ENCODE measurements at regions not wholly inside any gene's neighbourhood (a gene's known extent, or its start where the extent isn't known, plus 50 kb on each side); places are given as distances from the start of the nearest gene placed in this dataset.

DNA sequence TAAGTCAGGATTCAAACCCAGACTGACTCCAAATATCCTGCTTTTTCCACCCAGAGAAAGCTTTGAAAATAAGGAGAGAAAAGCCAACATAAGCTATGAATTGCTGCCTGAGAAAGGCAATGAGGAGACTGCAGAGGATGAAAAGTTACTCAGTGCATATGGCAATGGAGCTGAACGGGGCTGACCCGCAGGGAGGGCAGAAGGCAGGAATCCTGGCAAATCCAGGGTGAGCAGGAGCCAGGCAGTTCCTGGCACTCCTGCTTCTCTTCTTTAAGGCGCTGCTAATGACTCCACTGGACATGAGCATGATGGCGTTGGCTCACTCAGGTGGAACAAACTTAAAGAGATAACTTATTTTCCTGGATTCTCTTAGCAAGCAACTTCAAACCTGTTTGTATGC is 95.2 kb upstream of the TMCC3 start:
- no peak for DNase-seq

DNA sequence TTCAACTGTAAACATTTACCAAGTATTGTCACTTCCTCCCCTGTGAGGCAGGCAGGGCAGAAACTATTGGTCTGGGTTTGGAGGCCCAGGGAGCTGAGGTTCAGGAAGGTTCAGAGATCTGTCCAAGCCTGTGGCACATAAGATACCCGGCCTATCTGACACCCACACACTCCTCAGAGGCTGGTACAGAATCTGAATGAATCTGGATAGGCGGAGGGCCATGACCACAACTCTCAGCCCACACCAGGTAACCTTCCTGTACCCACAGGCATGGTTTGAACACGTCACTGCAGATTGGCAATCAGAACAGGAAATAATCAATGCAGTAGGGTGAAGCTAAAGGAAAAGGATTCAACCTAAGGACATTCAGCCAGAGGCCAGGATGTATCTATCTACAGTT is 92.8 kb upstream of the TMCC3 start:
- no peak for DNase-seq

DNA sequence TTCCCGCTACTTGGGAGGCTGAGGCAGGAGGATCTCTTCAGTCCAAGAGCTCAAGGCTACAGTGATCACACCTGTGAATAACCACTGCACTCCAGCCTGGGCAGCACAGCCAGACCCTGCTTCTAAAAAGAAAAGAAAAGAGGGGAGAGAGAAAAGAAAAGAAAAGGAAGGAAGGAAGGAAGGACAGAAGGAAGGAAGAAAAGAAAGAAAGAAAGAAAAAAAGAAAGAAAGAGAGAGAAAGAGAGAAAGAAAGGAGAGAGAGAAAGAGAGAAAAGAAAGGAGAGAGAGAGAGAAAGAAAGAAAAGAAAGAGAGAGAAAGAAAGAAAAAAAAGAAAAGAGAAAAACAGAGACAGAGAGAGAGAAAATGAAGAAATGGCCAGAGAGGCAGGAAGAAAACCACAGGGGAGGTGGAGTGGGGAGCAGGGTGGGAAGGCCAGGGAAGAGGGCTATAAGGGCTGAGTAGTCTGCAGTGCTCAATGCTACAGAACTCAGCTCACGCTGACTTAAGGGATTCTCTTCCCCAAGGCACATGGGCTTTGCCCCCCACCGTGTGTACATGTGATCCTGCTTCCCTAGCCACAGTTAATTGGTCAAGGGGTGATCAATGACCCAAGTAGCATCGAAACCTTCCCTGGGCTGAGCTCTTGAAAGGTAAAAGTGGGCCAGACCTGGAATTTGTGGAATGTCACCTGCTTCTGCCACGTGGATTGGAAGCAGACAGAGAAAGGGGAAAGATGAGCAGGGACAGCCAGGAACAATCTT is 90.4 kb upstream of the TMCC3 start:
- DNase-seq: no peak

DNA sequence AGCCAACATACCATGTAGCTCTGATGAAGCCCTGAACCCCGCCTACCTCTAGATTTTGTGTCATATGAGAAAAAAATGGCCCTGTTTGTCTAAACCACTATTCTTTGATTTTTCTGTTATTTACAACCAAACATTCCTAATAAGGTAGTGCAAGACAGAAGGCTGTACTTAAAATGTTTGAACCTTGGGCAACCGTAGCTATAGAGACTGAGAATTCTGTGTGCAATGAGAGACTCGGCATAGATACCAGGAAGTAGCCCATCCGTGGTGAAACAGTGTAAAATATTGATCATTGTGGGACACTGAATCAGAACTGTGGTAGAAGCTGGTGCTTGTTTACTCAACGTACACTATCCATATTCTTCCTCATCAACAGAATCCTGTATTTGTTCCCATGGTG is 86.5 kb upstream of the TMCC3 start:
- no peak for DNase-seq

DNA sequence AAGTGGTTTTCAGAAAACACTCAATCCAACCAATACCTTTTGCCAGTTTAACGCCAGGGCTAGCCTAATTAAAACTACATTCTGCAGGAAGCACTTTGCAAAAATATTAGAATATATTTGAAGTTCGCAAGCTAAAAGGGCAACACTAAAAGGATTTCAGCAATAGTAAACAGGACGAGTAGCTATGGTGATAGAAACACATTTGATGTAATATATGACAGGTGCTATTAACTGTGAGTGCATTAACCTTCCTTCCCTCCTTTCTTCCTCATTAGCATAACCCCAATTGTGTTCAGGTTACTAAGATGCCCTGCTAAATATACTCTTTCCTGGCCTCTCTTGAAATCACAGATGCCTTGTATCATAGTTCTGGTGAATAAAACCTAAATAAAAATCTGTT is 85.6 kb upstream of the TMCC3 start:
- DNase-seq: no peak

DNA sequence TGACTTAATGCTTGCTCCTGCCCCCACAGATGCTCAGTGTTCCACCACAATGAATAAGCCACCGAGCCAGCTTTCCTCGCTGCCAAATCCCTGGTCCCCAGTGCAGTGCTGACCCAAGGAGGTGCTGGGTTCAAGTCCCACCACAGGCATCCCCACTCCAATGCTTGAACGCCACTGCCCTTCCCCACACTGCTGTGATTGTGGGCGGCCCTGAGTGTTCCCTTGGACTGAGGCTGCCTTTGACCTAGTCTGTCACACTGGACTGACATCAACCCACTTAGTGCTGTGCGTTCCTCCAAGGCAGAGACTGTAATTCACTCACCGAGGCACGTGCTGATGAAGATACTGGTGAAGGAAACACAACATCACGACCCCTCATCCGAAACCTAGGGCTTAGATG is 83.4 kb upstream of the TMCC3 start:
- no peak for DNase-seq

DNA sequence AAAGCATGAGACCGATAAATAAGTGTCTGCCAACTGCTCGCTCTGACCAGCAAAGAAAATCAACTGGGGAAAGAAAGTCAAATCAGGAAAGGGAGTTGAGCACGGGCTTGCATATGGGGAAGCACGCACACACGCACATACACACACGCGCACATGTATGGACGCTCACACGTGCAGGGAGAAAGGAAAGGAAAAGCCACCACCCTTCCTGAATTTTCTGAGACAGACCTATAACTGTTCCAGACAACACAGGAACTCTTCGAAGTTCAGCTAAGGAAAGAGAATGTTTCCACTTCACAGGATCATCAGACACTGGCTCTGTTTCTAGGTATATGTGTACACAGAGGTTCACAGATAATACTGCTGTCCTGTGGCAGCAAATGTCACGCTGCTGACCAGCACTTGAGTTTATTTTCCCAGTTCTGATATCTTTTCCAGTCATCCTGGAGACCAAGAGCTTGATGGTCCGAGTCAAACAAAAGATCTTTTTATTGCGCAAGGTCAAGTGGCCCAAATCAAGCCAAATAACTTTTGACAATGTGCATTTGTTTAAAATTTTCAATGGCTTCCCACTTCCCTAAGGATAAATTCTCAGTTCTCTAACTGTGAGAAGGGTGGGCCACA is 82.1 kb upstream of the TMCC3 start:
- no peak for DNase-seq

DNA sequence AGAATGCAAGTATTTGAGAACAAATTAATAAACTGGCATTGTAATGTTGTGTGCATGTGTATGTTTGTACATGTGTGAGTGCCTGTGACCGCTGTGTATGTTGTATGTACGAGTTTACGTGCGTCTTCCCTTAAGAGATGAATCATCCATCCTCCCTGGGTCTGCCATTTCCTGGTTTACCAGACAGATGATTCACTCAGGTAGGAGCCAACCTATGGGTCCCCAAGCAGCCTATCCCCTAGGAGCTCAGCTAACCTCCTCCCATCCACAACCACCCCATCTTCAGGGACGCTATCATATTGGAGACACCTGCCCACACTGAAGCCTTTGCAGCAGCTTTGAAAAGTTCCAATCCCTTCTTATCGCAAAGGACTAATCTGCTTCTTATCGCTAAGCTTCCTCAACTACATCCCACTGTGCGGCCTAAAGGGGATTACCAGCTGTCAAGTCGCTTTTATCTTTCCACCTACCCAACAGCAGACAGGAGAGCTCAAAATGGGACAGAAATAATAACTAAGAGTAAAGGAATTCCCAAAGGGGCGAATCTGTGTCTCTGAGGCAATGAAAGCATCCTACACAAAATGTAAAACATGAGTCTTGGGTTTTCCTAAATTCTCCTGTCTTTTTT is 81.5 kb upstream of the TMCC3 start:
- no peak for DNase-seq

DNA sequence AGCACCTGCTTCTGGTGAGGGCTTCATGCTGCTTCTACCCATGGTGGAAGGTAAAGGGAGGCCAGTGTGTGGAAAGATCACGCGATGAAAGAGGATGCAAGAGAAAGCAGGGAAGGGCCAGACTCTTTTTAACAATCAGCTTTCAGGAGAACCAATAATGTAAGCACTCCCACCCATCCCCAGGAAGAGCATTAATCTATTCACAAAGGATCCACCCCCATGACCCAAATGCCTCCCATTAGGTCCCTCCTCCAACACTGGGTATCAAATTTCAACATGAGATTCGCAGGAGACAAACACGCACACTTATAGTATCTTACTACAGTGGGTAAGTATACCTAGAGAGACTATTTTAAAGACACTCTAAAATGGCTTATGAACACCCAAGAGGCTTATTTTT is 80.5 kb upstream of the TMCC3 start:
- DNase-seq: no peak

DNA sequence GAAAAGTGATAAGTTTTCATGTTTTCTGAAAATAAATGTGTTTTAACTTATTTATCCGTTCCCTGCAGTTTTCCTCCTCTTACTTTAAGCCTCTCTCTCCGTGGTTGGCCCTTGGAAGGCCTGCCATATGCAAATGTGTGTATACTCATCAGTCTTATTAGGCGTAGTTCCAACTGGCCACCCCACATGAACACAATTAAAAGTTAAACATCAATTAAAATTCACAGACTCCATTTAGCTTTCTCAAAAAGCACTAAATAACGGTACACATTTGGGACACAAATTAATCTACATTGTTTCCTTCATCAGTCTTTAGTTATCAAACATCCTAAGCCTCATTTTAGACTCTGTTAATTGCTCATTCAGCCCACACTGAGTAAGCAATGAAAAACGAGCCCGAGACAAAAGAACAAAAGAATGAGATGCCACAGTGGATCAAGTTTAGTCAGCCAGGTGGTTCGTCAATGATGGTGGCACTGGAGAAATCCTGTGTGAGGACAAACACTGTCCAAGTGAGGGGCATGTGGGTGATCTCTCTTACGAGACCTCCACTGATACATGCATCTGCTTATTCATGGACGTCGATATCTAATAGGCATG is 76.0 kb upstream of the TMCC3 start:
- no peak for DNase-seq

DNA sequence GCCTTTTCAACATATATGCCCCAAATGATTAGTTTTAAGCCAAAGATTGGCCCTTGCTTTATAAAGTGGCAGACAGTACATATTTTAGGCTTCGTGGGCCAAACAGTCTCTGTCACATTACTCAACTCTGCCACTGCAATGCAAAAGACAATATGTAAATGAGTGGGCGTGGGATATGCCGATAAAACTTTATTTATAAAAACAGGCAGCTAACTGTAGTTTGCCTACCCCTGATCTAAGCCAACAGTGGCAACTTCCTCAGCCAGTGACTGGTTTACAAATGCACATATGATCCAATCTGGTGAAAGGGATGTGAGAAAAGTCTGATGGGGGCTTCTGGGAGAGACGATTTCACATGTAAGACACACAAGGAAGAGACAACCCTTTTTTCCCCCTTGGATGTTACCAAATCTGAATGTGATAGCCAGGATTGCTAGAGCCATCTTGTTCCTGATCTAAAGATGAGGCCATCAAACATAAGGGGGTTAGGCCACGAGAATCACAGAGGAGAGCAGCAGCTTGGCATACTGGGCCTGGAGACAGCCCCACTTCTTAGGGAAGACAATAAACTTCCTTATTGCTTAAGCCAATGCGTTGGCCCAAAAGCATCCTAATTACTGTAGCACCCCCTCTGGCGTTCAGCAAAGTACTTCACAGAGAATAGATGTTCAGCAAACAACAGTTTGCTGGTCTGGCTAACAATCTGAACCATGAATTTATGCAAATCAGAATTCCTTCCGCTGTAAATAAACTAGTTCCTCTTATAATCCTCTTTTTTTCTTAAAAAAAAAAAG is 75.2 kb upstream of the TMCC3 start:
- no peak for DNase-seq

DNA sequence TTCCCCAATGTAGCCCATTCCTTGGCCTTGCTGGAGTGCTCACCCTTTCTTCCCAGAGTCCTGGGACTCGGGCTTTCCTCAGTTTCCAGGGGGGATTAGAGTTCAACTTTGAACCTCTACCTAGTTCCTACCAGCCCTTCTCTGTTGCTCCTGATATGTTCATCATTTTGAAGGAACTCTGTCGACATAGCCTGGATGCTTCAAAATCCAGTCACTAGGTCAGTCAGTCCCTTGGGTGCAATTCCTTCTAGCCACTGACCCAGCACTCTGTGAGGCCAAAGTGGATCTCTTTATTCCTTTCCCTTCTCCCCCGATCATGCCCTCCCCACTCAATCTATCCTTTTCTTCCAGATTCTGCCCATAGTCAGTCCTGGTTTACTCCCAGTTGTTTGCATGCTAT is 72.3 kb upstream of the TMCC3 start:
- DNase-seq: no peak

DNA sequence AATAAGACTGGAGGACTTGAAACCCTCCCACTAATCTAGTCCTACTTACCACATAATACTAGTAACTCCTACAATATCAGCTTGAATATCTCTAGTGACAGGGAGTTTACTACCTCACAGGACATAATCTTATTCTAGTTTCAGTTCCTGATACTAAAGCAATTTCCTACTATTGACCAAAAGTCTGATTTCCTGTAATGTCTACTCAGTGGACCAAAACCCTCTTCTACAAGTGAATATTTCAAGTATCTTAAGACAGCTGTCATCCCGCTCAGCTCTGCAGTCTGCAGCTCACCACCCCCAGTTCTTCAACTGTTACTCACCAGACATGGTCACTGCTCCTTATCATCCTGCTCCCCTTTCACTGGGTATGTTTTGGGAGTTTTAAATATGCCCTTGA is 70.8 kb upstream of the TMCC3 start:
- no peak for DNase-seq

DNA sequence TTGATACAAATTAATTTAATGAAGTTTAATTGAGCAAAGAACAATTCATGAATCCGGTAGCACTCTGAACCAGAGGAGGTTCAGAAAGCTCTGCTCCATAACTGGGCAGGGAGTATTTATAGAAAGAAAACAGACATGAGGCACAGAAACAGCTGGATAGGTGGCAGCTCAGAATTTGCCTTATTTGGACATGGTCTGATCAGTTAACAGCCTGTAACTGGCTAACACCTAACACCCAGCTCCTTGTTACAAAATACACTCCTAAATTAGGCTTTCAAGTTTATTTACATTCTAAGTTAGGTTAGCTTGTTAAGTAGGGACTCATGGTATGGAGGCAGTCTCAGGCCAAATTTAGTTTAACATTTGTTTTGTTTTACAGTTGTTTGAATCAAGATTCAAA is 67.8 kb upstream of the TMCC3 start:
- DNase-seq: no peak

DNA sequence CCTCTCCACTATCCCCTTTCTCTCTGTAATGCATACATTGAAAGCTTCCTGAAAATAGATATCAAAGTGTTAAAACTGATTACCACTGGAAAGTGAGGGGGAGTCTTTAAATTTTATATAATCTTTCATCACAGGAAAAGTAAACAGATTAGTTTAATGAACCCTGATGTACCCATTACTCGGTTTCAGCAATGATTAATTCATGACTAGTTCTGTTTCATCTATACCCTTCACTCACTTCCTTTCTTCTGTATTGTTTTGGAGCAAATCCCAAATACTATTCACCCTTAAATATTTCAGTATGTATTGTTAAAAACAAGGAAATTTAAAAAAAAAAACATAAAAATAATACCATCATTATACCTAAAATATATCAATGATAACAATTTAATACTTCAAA is 67.3 kb upstream of the TMCC3 start:
- DNase-seq: no peak

DNA sequence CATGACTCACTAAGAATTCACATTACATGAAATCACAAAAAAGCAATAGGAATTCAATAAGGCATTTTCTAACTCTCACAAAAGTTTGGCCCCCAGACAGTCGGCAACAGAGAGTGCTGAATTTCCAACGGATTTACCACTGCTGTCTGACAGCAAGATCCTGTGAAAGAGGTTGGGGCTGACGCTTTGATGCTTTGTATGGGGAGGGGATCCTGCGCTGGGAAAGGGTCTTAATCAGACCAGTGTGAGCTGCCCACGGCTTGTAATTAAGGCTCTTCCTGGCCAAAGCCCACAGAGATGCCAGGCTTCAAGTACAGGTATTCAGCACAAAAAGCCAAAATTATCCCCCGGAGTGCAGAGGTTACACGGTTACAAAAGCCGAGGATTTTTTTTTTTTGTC is 66.8 kb upstream of the TMCC3 start:
- DNase-seq: no peak

DNA sequence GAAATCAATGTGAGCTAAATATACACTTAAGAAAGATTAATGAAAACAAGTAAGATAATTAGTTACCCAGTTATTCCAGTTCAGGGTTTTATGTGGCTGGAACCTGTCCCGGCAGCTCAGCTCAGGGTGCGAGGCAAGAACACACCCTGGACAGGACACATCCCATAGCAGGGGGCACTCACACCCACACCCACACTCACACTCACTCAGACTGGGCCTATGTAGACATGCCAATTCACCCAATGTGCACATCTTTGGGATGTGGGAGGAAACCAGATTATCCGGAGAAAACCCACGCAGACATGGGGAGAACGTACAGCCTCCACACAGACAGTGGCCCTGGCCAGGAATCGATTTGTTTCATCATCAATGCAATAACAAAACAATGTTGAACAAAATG is 66.0 kb upstream of the TMCC3 start:
- DNase-seq: no peak

DNA sequence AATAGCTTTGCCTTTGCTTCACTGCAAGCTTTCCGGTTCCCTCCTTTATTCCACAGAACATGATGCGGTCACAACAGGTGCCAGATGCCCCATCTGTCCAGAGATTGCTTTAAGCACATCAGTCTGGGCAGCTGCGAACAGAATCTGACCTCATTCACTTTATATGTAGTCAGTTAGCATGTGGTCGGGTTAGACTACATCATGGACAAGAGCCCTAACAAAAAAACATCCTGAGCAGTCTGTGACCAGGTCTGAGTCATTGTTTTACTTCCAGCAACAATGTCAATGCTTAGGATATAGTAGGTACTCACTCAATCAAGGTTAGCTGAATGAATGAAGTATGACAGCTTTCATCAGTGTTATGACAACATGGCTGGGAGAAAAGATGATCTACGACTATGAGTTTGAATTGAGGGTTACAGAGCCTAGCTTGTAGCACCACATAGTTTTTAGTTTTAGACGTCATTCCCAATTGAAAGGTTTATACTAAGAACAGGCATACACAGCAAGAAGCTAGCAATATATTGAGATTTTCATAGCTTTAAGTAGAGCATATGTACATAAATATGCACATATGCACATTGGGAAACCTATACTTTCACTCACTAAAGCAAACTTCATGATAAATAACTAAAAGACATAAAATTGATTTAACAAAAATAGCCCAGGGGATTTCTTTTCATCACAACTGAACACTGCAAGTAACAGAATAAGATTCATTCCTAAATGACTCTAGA is 64.2 kb upstream of the TMCC3 start:
- DNase-seq: no peak

DNA sequence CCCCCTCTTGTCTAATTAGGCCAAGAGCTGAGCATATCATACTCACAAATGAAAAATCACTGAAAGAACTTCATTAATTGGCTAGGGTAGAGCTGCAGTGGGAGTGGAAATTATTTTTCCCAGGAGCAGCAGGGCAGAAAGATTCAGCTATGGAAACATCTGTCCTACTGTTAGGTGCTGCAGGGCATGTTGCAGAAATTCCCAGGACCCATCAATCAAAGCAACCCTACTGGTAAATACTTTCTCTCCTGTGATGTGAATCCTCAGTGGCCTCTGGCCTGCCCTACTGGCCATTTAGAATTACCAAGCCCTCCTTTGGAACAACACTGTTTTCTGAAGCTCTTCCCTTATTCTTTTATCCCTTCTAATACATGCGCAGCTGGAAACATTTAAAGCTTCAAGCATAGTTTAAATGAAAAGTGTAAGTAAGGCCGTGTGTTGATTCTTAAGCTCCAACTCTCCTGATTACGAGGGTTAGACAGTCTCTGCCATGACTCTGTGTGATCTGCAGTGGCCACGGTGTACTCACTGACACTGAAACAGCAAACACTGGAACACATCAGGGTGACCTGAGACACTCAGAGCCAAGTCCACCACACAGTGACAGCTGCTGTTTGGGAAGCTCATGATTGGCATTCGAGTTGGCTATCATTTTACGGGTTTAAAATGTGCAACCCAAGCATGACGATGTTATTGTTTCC is 62.6 kb upstream of the TMCC3 start:
- DNase-seq: no peak

DNA sequence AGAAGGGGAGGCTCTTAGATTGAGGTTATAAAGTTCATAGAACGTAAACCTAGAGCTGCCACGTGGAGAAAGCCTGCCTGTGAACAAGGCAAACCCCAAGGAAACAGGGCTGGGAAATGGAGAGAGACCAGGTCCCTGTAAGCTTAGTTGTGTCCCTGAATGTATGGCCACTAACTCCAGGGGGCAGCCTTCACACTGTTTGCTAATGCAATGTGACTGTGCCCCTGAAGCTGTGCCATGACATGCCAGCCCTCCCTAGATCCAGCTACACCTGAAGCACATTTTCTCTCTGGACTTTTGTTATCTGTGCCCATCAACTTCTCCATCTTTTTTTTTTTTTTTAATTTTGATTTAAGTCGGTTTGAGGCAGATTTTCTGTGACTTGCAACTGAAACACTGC is 60.6 kb upstream of the TMCC3 start:
- DNase-seq: peak; percentile 39

DNA sequence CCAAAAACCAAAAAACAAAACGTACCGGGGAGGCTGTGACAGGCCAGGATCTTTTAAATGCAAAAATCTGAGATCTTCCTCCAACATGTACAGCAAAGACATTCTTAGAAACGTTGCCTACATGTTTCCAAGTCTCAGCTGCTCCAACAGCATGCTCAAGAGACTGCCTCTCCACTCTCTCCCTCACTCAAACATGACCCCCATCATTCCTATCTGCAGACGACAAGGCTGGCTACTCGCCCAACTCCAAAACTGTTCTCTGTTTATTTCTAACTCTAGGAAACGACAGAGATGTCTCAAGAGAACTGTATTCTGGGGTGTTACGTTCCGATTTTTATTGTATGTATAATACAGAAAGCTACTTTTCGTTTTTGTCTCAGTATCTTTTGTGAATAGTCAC is 57.5 kb upstream of the TMCC3 start:
- no peak for DNase-seq

DNA sequence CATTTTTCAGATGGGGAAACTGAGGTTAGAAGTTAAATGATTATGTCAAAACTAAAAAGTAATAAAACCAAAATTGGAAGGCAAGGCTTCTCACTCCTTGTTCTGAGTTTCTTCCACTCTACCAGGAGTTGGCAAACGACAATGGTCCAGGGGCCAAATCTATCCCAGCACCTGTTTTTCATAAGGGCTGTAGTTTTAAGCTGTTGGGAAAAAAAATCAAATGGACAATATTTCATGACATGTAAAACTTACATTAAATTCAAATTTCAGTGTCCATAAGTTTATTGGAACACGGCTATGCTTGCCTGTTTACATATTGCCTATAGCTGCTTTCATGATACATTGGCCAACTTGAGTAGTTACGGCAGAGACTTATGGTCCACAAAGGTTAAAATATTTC is 56.7 kb upstream of the TMCC3 start:
- DNase-seq: no peak
